B cell (primary cell): ENCODE measurements at regions not wholly inside any gene's neighbourhood (a gene's known extent, or its start where the extent isn't known, plus 50 kb on each side); places are given as distances from the start of the nearest gene placed in this dataset.
"Not testable (repeated sequence)": the region's sequence is repeated elsewhere in the genome, so short reads cannot be mapped to it uniquely, and the experiment has no call there.

Experiments used
- EZH2 ChIP-seq: IDR thresholded peaks from 2 replicates; pipeline ENCODE4 v1.6.1; 2012; ENCODE audit warnings: borderline replicate concordance, low read depth, mild to moderate bottlenecking, moderate library complexity, low read length; ENCODE audit not compliant: insufficient read depth, poor library complexity, severe bottlenecking
- TF ChIP-seq, protein P1 (sequence below): fragments of 200-600 bp; IDR thresholded peaks from one replicate; pipeline ENCODE4 v1.8.0; 2022; ENCODE audit warnings: antibody characterized with exemption, mild to moderate bottlenecking

GRCh38 chr10:38274879-38275278, 180.7 kb downstream of the ZNF37A start:
- not testable (repeated sequence) for TF ChIP-seq EZH2
- TF ChIP-seq, protein P1, sequence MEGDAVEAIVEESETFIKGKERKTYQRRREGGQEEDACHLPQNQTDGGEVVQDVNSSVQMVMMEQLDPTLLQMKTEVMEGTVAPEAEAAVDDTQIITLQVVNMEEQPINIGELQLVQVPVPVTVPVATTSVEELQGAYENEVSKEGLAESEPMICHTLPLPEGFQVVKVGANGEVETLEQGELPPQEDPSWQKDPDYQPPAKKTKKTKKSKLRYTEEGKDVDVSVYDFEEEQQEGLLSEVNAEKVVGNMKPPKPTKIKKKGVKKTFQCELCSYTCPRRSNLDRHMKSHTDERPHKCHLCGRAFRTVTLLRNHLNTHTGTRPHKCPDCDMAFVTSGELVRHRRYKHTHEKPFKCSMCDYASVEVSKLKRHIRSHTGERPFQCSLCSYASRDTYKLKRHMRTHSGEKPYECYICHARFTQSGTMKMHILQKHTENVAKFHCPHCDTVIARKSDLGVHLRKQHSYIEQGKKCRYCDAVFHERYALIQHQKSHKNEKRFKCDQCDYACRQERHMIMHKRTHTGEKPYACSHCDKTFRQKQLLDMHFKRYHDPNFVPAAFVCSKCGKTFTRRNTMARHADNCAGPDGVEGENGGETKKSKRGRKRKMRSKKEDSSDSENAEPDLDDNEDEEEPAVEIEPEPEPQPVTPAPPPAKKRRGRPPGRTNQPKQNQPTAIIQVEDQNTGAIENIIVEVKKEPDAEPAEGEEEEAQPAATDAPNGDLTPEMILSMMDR: not testable (repeated sequence)
